K562 (cell line): ENCODE measurements at regions not wholly inside any gene's neighbourhood (a gene's known extent, or its start where the extent isn't known, plus 50 kb on each side); places are given as distances from the start of the nearest gene placed in this dataset.

Source experiments
- ATAC-seq: fragments of 200-7000 bp; cut with Tn5 transposase; 3 replicates; pipeline ENCODE4 v1.9.1; 2020; ENCODE audit warnings: moderate library complexity
- BruUV-seq: library from RNA; stranded (reverse); fragments of 400-500 nt; replicated peaks from 2 replicates; lab custom pipeline; 2021; lab: Mats Ljungman, UMichigan
- CTCF ChIA-PET: fragments of 300-600 bp; formaldehyde crosslinking; extraction: SDS; loops from one replicate; lab custom pipeline; 2021; ENCODE audit warnings: low intra/inter-chr PET ratio; lab: Yijun Ruan, JAX
- POLR2A ChIA-PET: fragments of 300-600, 350-650 bp; sonication (Branson Sonifier 250); formaldehyde crosslinking; extraction: SDS; loops from one replicate; lab custom pipeline; 2021; ENCODE audit warnings: antibody characterized with exemption, inconsistent platforms; lab: Yijun Ruan, JAX
- DNase-seq, 4 experiments: peaks; one replicate each; pipeline versions ENCODE4 v3.0.0 to v3.0.0-alpha.2; 2011 to 2018; ENCODE audit warnings: low spot score in 3 of 4, mixed read lengths in 3 of 4; ENCODE audit errors: extremely low read depth in 1 of 4
- FAIRE-seq: peaks from 2 replicates; lab custom pipeline; 2011; peaks lifted over from hg19 to GRCh38; lab: Jason Lieb, UNC
- H2AFZ ChIP-seq: 2 replicates; pipeline ENCODE4 v1.6.0; 2011; ENCODE audit warnings: low read depth, low read length, control low read depth, inconsistent platforms
- H3K27ac ChIP-seq: fragments of 200-600 bp; 3 replicates; pipeline ENCODE4 v1.8.0; 2011; ENCODE audit warnings: low read depth, mild to moderate bottlenecking, control low read depth, inconsistent platforms, low read length, moderate library complexity, mixed read lengths; ENCODE audit errors: extremely low read depth
- H3K27me3 ChIP-seq, 2 experiments: fragments of 300-600 bp in 1 of 2; 2 replicates in 1 of 2; 3 replicates in 1 of 2; pipeline versions ENCODE4 v1.6.0 to v1.8.0; 2011; ENCODE audit warnings: inconsistent platforms in 2 of 2, low read length in 2 of 2, mild to moderate bottlenecking in 1 of 2, mixed read lengths in 1 of 2, moderate library complexity in 1 of 2; ENCODE audit not compliant: control insufficient read depth in 2 of 2, insufficient read depth in 2 of 2
- H3K36me3 ChIP-seq: fragments of 300-600 bp; 3 replicates; pipeline ENCODE4 v1.8.0; 2011; ENCODE audit warnings: mild to moderate bottlenecking, low read length, inconsistent platforms; ENCODE audit not compliant: control insufficient read depth, insufficient read depth
- H3K4me1 ChIP-seq, 2 experiments: fragments of 200-600 bp in 1 of 2; replicated peaks in 1 of 2; 2 replicates in 1 of 2; 3 replicates in 1 of 2; pipeline versions ENCODE4 v1.5.1 to v1.8.0; 2011; ENCODE audit warnings: inconsistent platforms in 2 of 2, low read length in 2 of 2, mild to moderate bottlenecking in 1 of 2, mixed read lengths in 1 of 2, moderate library complexity in 1 of 2; ENCODE audit not compliant: control insufficient read depth in 2 of 2, insufficient read depth in 2 of 2
- H3K4me2 ChIP-seq: 2 replicates; pipeline ENCODE4 v1.6.1; 2011; ENCODE audit warnings: low read length, control low read depth, inconsistent platforms, mixed read lengths; ENCODE audit not compliant: insufficient read depth
- H3K4me3 ChIP-seq: fragments of 200-600 bp; sonication (generic), shearing (Covaris generic); 2 replicates; pipeline ENCODE4 v1.5.1; 2016; ENCODE audit warnings: control low read depth, inconsistent platforms
- H3K79me2 ChIP-seq: fragments of 200-600 bp; 3 replicates; pipeline ENCODE4 v1.8.0; 2011; ENCODE audit warnings: low read length, inconsistent platforms; ENCODE audit not compliant: control insufficient read depth, insufficient read depth
- H3K9ac ChIP-seq, 2 experiments: 2 replicates each; pipeline versions ENCODE4 v1.6.0 to v1.6.1; 2011; ENCODE audit warnings: low read depth in 2 of 2, low read length in 2 of 2, control low read depth in 1 of 2, inconsistent platforms in 1 of 2, mild to moderate bottlenecking in 1 of 2, mixed read lengths in 1 of 2; ENCODE audit not compliant: insufficient read depth in 1 of 2
- H3K9me1 ChIP-seq: one replicate; pipeline ENCODE4 v1.6.0; 2011; ENCODE audit warnings: inconsistent platforms, mild to moderate bottlenecking, low read length, moderate library complexity; ENCODE audit not compliant: control insufficient read depth, insufficient read depth
- H3K9me3 ChIP-seq: replicated peaks from 2 replicates; pipeline ENCODE4 v1.5.1; 2011; ENCODE audit warnings: low read depth, low read length, inconsistent platforms; ENCODE audit not compliant: control insufficient read depth, insufficient read depth
- H4K20me1 ChIP-seq: replicated peaks from 2 replicates; pipeline ENCODE4 v1.6.1; 2011; ENCODE audit warnings: low read length, inconsistent platforms, mixed read lengths; ENCODE audit not compliant: control insufficient read depth, insufficient read depth
- ATF4 ChIP-seq: fragments of 450-650 bp; formaldehyde crosslinking; IDR thresholded peaks from 2 replicates; pipeline ENCODE4 v1.4.0; 2022; ENCODE audit warnings: mild to moderate bottlenecking, moderate library complexity
- CBFA2T2 ChIP-seq: fragments of 450-650 bp; conservative IDR thresholded peaks from 2 replicates; pipeline ENCODE4 v1.6.1; 2017; ENCODE audit warnings: mild to moderate bottlenecking
- CTBP1 ChIP-seq: fragments of 450-650 bp; IDR thresholded peaks from 2 replicates; pipeline ENCODE4 v1.6.1; 2016; ENCODE audit warnings: borderline replicate concordance
- DIDO1 ChIP-seq: fragments of 450-650 bp; IDR thresholded peaks from 2 replicates; pipeline ENCODE4 v1.6.1; 2016; ENCODE audit warnings: low read depth, missing biosample characterization, missing genetic modification characterization
- MCM2 ChIP-seq: fragments of 450-650 bp; IDR thresholded peaks from 2 replicates; pipeline ENCODE4 v1.6.1; 2017; ENCODE audit warnings: low read depth, mild to moderate bottlenecking
- NFRKB ChIP-seq: fragments of 450-650 bp; IDR thresholded peaks from 2 replicates; pipeline ENCODE4 v1.6.1; 2016; ENCODE audit warnings: low read depth
- SAFB ChIP-seq: fragments of 200-400 bp; formaldehyde crosslinking; IDR thresholded peaks from 2 replicates; pipeline ENCODE4 v1.6.1; 2017; ENCODE audit warnings: low read depth, low read length, borderline replicate concordance
- SMARCC2 ChIP-seq: fragments of 450-650 bp; IDR thresholded peaks from 2 replicates; pipeline ENCODE4 v1.6.1; 2017; ENCODE audit warnings: antibody characterized with exemption, moderate library complexity, mild to moderate bottlenecking, low read depth
- TAF15 ChIP-seq: fragments of 200-400 bp; formaldehyde crosslinking; IDR thresholded peaks from 2 replicates; pipeline ENCODE4 v1.6.1; 2017; ENCODE audit warnings: mild to moderate bottlenecking, low read depth, low read length, moderate library complexity
- TRIM25 ChIP-seq: fragments of 450-650 bp; IDR thresholded peaks from 2 replicates; pipeline ENCODE4 v1.7.0; 2016; ENCODE audit warnings: borderline replicate concordance
- WGBS: fragments of 100-300 bp; shearing (Covaris generic); methylation state at CpG from one replicate; pipeline ENCODE4 v1.1.6; 2016; ENCODE audit warnings: low coverage, mixed read lengths; ENCODE audit not compliant: insufficient coverage; ENCODE audit errors: missing lambda C conversion rate; 5-methylcytosine and 5-hydroxymethylcytosine counted together
- in situ Hi-C: fragments of 300-500 bp; cut with MboI; formaldehyde crosslinking; loops from 4 replicates; pipeline ENCODE4 v1.15.0; 2018; ENCODE audit warnings: inconsistent platforms, mixed read lengths
- intact Hi-C: fragments of 100-400 bp; cut with micrococcal nuclease; formaldehyde crosslinking; loops from 2 replicates; pipeline ENCODE4 v1.14.2; 2022

- Histone ChIP-seq H3K4me1 (no peaks in the 10 kb centered on the region), H3K9me1 (no peaks in the 10 kb centered on the region), H3K4me3 (no peak overlapping the region), H4K20me1 (no peaks in the 10 kb centered on the region), H3K79me2 (no peaks in the 10 kb centered on the region), H3K4me2 (no peak overlapping the region), H3K27me3 (no peaks in the 10 kb centered on the region), H3K36me3 (no peaks in the 10 kb centered on the region), H3K9ac (no peak overlapping the region), H3K9me3 (no peaks in the 10 kb centered on the region), H3K27ac (no peak overlapping the region), H2AFZ (no peak overlapping the region)
- intact Hi-C loops (no loop called here), in situ Hi-C loops (no loop called here)
- TF ChIP-seq DIDO1 (tag) (no peak), SMARCC2 (no peak)
- ATAC-seq (no peak), FAIRE-seq (no peak), DNase-seq (no peak)
- BruUV-seq = no TSS peak
- ChIA-PET POLR2A (no interaction called here), CTCF (no interaction called here)
- 0% methylated on average over 3 of the region's 3 CpGs for WGBS
These were observed 250.3 kb upstream of the SEMA6A start for GRCh38 chr5:116824751-116825438.

- POLR2A ChIA-PET = no interaction called here
- CTCF ChIA-PET = no interaction called here
- FAIRE-seq = no peak
These were observed 240.2 kb upstream of the SEMA6A start for GRCh38 chr5:116814626-116815385.

More at GRCh38 chr5:116814626-116815385, 240.2 kb upstream of the SEMA6A start:
- intact Hi-C loops = no loop called here
- BruUV-seq = no TSS peak
- ATAC-seq (no peak), DNase-seq (no peak)
- in situ Hi-C loops = no loop called here
- H3K27me3 ChIP-seq = no peaks in the 10 kb centered on the region
- 2% methylated on average over 10 of the region's 10 CpGs for WGBS
- no peak overlapping the region for H3K4me3 ChIP-seq
- no peak overlapping the region for H2AFZ ChIP-seq
- H3K9me1 ChIP-seq = no peaks in the 10 kb centered on the region
- no peak overlapping the region for H3K27ac ChIP-seq
- H3K4me2 ChIP-seq = no peak overlapping the region
- no peaks in the 10 kb centered on the region for H3K4me1 ChIP-seq
- TF ChIP-seq CTBP1 (no peak), ATF4 (CRISPR knock-in tag) (no peak), TAF15 (no peak), MCM2 (no peak), CBFA2T2 (no peak), NFRKB (no peak), TRIM25 (no peak), SAFB (no peak)
- no peaks in the 10 kb centered on the region for H4K20me1 ChIP-seq
- H3K36me3 ChIP-seq = no peaks in the 10 kb centered on the region
- H3K9ac ChIP-seq = no peak overlapping the region
- no peaks in the 10 kb centered on the region for H3K9me3 ChIP-seq
- no peaks in the 10 kb centered on the region for H3K79me2 ChIP-seq
